Mammary epithelial cell (primary cell): ENCODE measurements at regions not wholly inside any gene's neighbourhood (a gene's known extent, or its start where the extent isn't known, plus 50 kb on each side); places are given as distances from the start of the nearest gene placed in this dataset.

ENCODE experiments used
- CTCF ChIP-seq, 2 donors: IDR thresholded peaks in 1 of 2; conservative IDR thresholded peaks in 1 of 2; 2 replicates each; pipeline ENCODE4 v1.5.1; 2011 to 2012; ENCODE audit warnings: inconsistent platforms in 2 of 2, low read length in 2 of 2, mild to moderate bottlenecking in 2 of 2, control low read depth in 1 of 2, low read depth in 1 of 2; ENCODE audit not compliant: insufficient read depth in 1 of 2; ENCODE audit errors: extremely low read depth in 1 of 2
- EZH2 ChIP-seq: IDR thresholded peaks from 2 replicates; pipeline ENCODE4 v1.6.1; 2012; ENCODE audit warnings: low read length, inconsistent platforms, borderline replicate concordance

GRCh38 chr12:93976024-93976423, 172.4 kb upstream of the PLXNC1 start:
- TF ChIP-seq EZH2: no peak
- TF ChIP-seq CTCF (conservative IDR thresholded peaks at IDR 0.05 in 1 of 2, IDR thresholded peaks at IDR 0.05 in 1 of 2; ENCODE audit: extremely low read depth in 1 of 2, insufficient read depth in 1 of 2, low read depth in 1 of 2, low read length in 2 of 2): no peak
